B cell (primary cell): ENCODE measurements at regions not wholly inside any gene's neighbourhood (a gene's known extent, or its start where the extent isn't known, plus 50 kb on each side); places are given as distances from the start of the nearest gene placed in this dataset.

Source experiments
- ATAC-seq: fragments of 200-7000 bp; cut with Tn5 transposase; one replicate; pipeline ENCODE4 v1.10.0; 2021; ENCODE audit warnings: low read depth, mild to moderate bottlenecking, moderate number of reproducible peaks, moderate library complexity
- CTCF ChIA-PET: fragments of 350-600 bp; sonication (Branson Sonifier 250); formaldehyde crosslinking; loops from one replicate; lab custom pipeline; 2021; ENCODE audit warnings: antibody characterized with exemption, inconsistent platforms; lab: Charles Lee
- POLR2A ChIA-PET: fragments of 350-600 bp; sonication (Branson Sonifier 250); formaldehyde crosslinking; loops from one replicate; lab custom pipeline; 2021; ENCODE audit warnings: antibody characterized with exemption; lab: Charles Lee
- DNase-seq: peaks from one replicate; pipeline ENCODE4 v3.0.0; 2013
- H2AFZ ChIP-seq: 2 replicates; pipeline ENCODE4 v1.6.1; 2012; ENCODE audit warnings: mild to moderate bottlenecking, low read depth, low read length; ENCODE audit not compliant: insufficient read depth, poor library complexity, severe bottlenecking
- H3K27ac ChIP-seq, 2 donors: 1 replicate in 1 of 2; 2 replicates in 1 of 2; pipeline ENCODE4 v1.5.1; 2012 to 2013; ENCODE audit warnings: low read length in 2 of 2, mild to moderate bottlenecking in 2 of 2, moderate library complexity in 1 of 2
- H3K27me3 ChIP-seq, 4 experiments: fragments of 200-600 bp in 1 of 4; sonication (generic) in 1 of 4; replicated peaks in 1 of 4; 1 replicate in 2 of 4; 2 replicates in 2 of 4; pipeline versions ENCODE4 v1.6.1 to v1.7.0; 2013 to 2016; ENCODE audit warnings: low read length in 3 of 4, mild to moderate bottlenecking in 2 of 4, mixed read lengths in 1 of 4, moderate library complexity in 1 of 4; ENCODE audit not compliant: insufficient read depth in 4 of 4, control insufficient read depth in 3 of 4; ENCODE audit errors: control extremely low read depth in 1 of 4
- H3K36me3 ChIP-seq, 2 experiments: replicated peaks in 1 of 2; 1 replicate in 1 of 2; 2 replicates in 1 of 2; pipeline versions ENCODE4 v1.6.1 to v1.7.1; 2013; ENCODE audit warnings: low read length in 1 of 2; ENCODE audit not compliant: insufficient read depth in 2 of 2, control insufficient read depth in 1 of 2; ENCODE audit errors: control extremely low read depth in 1 of 2, extremely low read depth in 1 of 2
- H3K4me1 ChIP-seq, 2 donors: fragments of 200-600 bp in 1 of 2; sonication (generic) in 1 of 2; 1 replicate in 1 of 2; 2 replicates in 1 of 2; pipeline versions ENCODE4 v1.5.1 to v1.6.1; 2013 to 2017; ENCODE audit warnings: low read length in 2 of 2; ENCODE audit not compliant: control insufficient read depth in 2 of 2, insufficient read depth in 2 of 2
- H3K4me2 ChIP-seq: replicated peaks from 2 replicates; pipeline ENCODE3; 2012; ENCODE audit warnings: mild to moderate bottlenecking, low read depth, low read length; ENCODE audit not compliant: poor library complexity, severe bottlenecking
- H3K4me3 ChIP-seq, 5 experiments: fragments of 200-600 bp in 1 of 5; sonication (generic) in 1 of 5; 1 replicate in 3 of 5; 2 replicates in 2 of 5; pipeline versions ENCODE4 v1.5.1 to v1.7.0; 2011 to 2016; ENCODE audit warnings: low read length in 4 of 5, mild to moderate bottlenecking in 4 of 5, low read depth in 2 of 5, control low read depth in 1 of 5, moderate library complexity in 1 of 5; ENCODE audit not compliant: insufficient read depth in 1 of 5; ENCODE audit errors: control extremely low read depth in 1 of 5, extremely low read depth in 1 of 5
- H3K79me2 ChIP-seq: fragments of 200-600 bp; sonication (generic); one replicate; pipeline ENCODE4 v1.6.0; 2016; ENCODE audit warnings: low read length; ENCODE audit not compliant: control insufficient read depth, insufficient read depth
- H3K9ac ChIP-seq: fragments of 200-600 bp; sonication (generic); 2 replicates; pipeline ENCODE4 v1.6.1; 2017; ENCODE audit warnings: mild to moderate bottlenecking, low read length, moderate library complexity
- H3K9me3 ChIP-seq, 3 donors: one replicate each; pipeline versions ENCODE4 v1.6.1 to v1.7.1; 2013; ENCODE audit warnings: low read length in 2 of 3; ENCODE audit not compliant: control insufficient read depth in 2 of 3, insufficient read depth in 1 of 3; ENCODE audit errors: control extremely low read depth in 1 of 3
- H4K20me1 ChIP-seq: 2 replicates; pipeline ENCODE4 v1.6.0; 2012; ENCODE audit warnings: mild to moderate bottlenecking, low read length; ENCODE audit not compliant: insufficient read depth, control insufficient read depth, poor library complexity, severe bottlenecking
- H3K27ac Mint-ChIP-seq: one replicate; pipeline ENCODE4 v1.8.0; 2021; ENCODE audit warnings: mixed read lengths
- H3K27me3 Mint-ChIP-seq: one replicate; pipeline ENCODE4 v1.8.0; 2021; ENCODE audit warnings: mixed read lengths
- H3K4me1 Mint-ChIP-seq: one replicate; pipeline ENCODE4 v1.8.0; 2021; ENCODE audit warnings: mixed read lengths
- H3K4me3 Mint-ChIP-seq: one replicate; pipeline ENCODE4 v1.8.0; 2021; ENCODE audit warnings: mixed read lengths
- H3K9me3 Mint-ChIP-seq: one replicate; pipeline ENCODE4 v1.8.0; 2022; ENCODE audit warnings: mixed read lengths; ENCODE audit not compliant: insufficient read depth
- EZH2 ChIP-seq: IDR thresholded peaks from 2 replicates; pipeline ENCODE4 v1.6.1; 2012; ENCODE audit warnings: borderline replicate concordance, low read depth, mild to moderate bottlenecking, moderate library complexity, low read length; ENCODE audit not compliant: insufficient read depth, poor library complexity, severe bottlenecking
- WGBS: methylation state at CpG from one replicate; pipeline ENCODE4 v1.1.5; 2013; ENCODE audit warnings: missing lambda C conversion rate; ENCODE audit not compliant: insufficient coverage; 5-methylcytosine and 5-hydroxymethylcytosine counted together
- intact Hi-C: fragments of 100-400 bp; cut with micrococcal nuclease; formaldehyde crosslinking; loops from one replicate; pipeline ENCODE4 v1.10.0; 2022
- TF ChIP-seq, protein P1 (sequence below): fragments of 200-600 bp; IDR thresholded peaks from one replicate; pipeline ENCODE4 v1.8.0; 2022; ENCODE audit warnings: antibody characterized with exemption, mild to moderate bottlenecking

DNA sequence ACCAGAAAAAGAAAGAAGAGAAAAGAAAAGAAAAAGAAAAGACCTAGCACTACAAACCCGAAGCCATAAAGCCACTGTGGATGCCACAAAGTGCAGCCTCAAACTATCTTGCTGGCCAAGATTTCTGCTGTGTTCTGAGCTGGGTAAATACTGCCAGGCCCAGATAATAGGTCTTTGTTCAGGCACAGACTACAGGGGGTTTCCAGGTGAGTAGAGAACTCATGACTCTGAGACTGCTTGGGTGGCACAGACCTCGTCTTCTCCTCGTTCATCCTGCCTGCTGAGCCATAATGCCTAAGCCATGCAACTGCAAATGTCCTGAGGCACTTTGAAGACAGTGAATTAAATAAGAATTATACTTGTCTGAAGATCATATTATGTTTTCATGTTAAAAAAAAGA lies 651.8 kb downstream of the LMO4 start:
- intact Hi-C loops: no loop called here
- H3K27me3 Mint-ChIP-seq: peaks cover 44% of the 10 kb centered on the region
- Histone ChIP-seq H3K27me3 (peaks cover 0 to 3% (median 0%) of the 10 kb centered on the region in 4 experiments), H3K27ac (no peak overlapping the region), H3K79me2 (no peaks in the 10 kb centered on the region), H3K9ac (no peak overlapping the region), H3K9me3 (no peaks in the 10 kb centered on the region), H4K20me1 (no peaks in the 10 kb centered on the region), H2AFZ (no peak overlapping the region), H3K36me3 (no peaks in the 10 kb centered on the region), H3K4me3 (no peak overlapping the region), H3K4me2 (no peak overlapping the region), H3K4me1 (no peaks in the 10 kb centered on the region)
- H3K9me3 Mint-ChIP-seq: no peaks in the 10 kb centered on the region
- 100% methylated on average over 2 of the region's 3 CpGs for WGBS
- no peak for ATAC-seq
- H3K27ac Mint-ChIP-seq: no peak overlapping the region
- CTCF ChIA-PET: no interaction called here
- no peak for DNase-seq
- TF ChIP-seq, protein P1, sequence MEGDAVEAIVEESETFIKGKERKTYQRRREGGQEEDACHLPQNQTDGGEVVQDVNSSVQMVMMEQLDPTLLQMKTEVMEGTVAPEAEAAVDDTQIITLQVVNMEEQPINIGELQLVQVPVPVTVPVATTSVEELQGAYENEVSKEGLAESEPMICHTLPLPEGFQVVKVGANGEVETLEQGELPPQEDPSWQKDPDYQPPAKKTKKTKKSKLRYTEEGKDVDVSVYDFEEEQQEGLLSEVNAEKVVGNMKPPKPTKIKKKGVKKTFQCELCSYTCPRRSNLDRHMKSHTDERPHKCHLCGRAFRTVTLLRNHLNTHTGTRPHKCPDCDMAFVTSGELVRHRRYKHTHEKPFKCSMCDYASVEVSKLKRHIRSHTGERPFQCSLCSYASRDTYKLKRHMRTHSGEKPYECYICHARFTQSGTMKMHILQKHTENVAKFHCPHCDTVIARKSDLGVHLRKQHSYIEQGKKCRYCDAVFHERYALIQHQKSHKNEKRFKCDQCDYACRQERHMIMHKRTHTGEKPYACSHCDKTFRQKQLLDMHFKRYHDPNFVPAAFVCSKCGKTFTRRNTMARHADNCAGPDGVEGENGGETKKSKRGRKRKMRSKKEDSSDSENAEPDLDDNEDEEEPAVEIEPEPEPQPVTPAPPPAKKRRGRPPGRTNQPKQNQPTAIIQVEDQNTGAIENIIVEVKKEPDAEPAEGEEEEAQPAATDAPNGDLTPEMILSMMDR: no peak
- TF ChIP-seq EZH2: no peak
- H3K4me1 Mint-ChIP-seq: no peaks in the 10 kb centered on the region
- POLR2A ChIA-PET: no interaction called here
- no peak overlapping the region for H3K4me3 Mint-ChIP-seq

DNA sequence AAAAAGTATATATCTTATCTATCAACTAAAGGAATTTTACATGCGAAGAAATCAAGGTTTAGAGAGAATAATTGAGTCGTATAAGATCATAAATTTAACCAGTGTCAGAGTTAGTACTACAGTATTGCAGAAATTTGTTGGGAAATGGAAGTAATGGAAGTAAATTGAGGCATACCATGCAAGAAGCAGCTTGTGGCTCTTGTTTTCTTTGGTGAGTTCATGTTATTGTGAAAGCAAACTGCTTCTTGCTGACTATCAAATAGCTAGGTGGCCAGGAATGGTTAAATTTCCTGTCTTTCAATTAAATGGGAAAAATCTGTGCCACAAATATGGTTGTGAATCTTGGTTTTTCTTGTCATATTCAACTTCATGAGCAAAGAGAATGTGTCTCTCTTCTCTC lies 652.7 kb downstream of the LMO4 start:
- ATAC-seq (no peak), DNase-seq (no peak)
- Histone ChIP-seq H3K36me3 (no peaks in the 10 kb centered on the region), H3K4me2 (no peak overlapping the region), H3K27ac (no peak overlapping the region), H3K9me3 (no peaks in the 10 kb centered on the region), H3K27me3 (peaks cover 0 to 3% (median 0%) of the 10 kb centered on the region in 4 experiments), H2AFZ (no peak overlapping the region), H3K9ac (no peak overlapping the region), H3K4me1 (no peaks in the 10 kb centered on the region), H3K79me2 (no peaks in the 10 kb centered on the region), H3K4me3 (no peak overlapping the region), H4K20me1 (no peaks in the 10 kb centered on the region)
- TF ChIP-seq, protein P1: no peak
- no peak for TF ChIP-seq EZH2
- H3K27ac Mint-ChIP-seq: no peak overlapping the region
- H3K27me3 Mint-ChIP-seq: peaks cover 39% of the 10 kb centered on the region
- no peak overlapping the region for H3K4me3 Mint-ChIP-seq
- CTCF ChIA-PET: no interaction called here
- POLR2A ChIA-PET: no interaction called here
- intact Hi-C loops: no loop called here
- no peaks in the 10 kb centered on the region for H3K9me3 Mint-ChIP-seq
- 88% methylated on average over 2 of the region's 2 CpGs for WGBS
- no peaks in the 10 kb centered on the region for H3K4me1 Mint-ChIP-seq
